Right atrium auricular region (tissue), 2 donors: ENCODE measurements at regions not wholly inside any gene's neighbourhood (a gene's known extent, or its start where the extent isn't known, plus 50 kb on each side); places are given as distances from the start of the nearest gene placed in this dataset.

ENCODE experiments used
- DNase-seq: peaks from one replicate; pipeline ENCODE4 v3.0.0-alpha.2; 2019; ENCODE audit warnings: low spot score
- H3K27ac ChIP-seq, 2 donors: fragments of 200-600 bp; sonication (generic); 1 replicate in 1 of 2; 2 replicates in 1 of 2; pipeline ENCODE4 v1.5.1; 2016 to 2019
- H3K27me3 ChIP-seq, 2 donors: fragments of 200-600 bp; sonication (generic); one replicate each; pipeline versions ENCODE4 v1.5.1 to v1.6.0; 2017 to 2019
- H3K36me3 ChIP-seq: fragments of 200-600 bp; sonication (generic); one replicate; pipeline ENCODE4 v1.5.1; 2016
- H3K4me1 ChIP-seq, 2 donors: fragments of 200-600 bp; sonication (generic); one replicate each; pipeline versions ENCODE4 v1.5.1 to v1.6.0; 2017 to 2019
- H3K4me3 ChIP-seq, 2 donors: fragments of 200-600 bp; sonication (generic); 1 replicate in 1 of 2; 2 replicates in 1 of 2; pipeline ENCODE4 v1.5.1; 2017 to 2019; ENCODE audit warnings: mild to moderate bottlenecking in 1 of 2, moderate library complexity in 1 of 2
- H3K9me3 ChIP-seq, 2 donors: fragments of 200-600 bp; sonication (generic); one replicate each; pipeline ENCODE4 v1.5.1; 2019
- CTCF ChIP-seq, 2 donors: fragments of 200-600 bp; sonication (generic); IDR thresholded peaks; one replicate each; pipeline ENCODE4 v1.5.1; 2019; ENCODE audit warnings: antibody characterized with exemption in 2 of 2

GRCh38 chr18:70671889-70672565 is 383.2 kb downstream of the SOCS6 start:
- no peak overlapping the region for H3K27ac ChIP-seq
- H3K4me3 ChIP-seq: no peak overlapping the region
- no peaks in the 10 kb centered on the region for H3K4me1 ChIP-seq
- TF ChIP-seq CTCF (IDR thresholded peaks at IDR 0.05): no peak
- no peak for DNase-seq
- H3K36me3 ChIP-seq: no peaks in the 10 kb centered on the region
- H3K27me3 ChIP-seq: no peaks in the 10 kb centered on the region
- no peaks in the 10 kb centered on the region for H3K9me3 ChIP-seq

GRCh38 chr18:70666936-70667335 is 378.1 kb downstream of the SOCS6 start:
- no peak for TF ChIP-seq CTCF (IDR thresholded peaks at IDR 0.05)
- Histone ChIP-seq H3K4me1 (no peaks in the 10 kb centered on the region), H3K27me3 (no peaks in the 10 kb centered on the region), H3K9me3 (peaks cover 0 to 12% of the 10 kb centered on the region in 2 donors), H3K27ac (no peak overlapping the region), H3K36me3 (no peaks in the 10 kb centered on the region), H3K4me3 (no peak overlapping the region)
- DNase-seq: no peak

- H3K4me3 ChIP-seq: no peak overlapping the region
- H3K9me3 ChIP-seq: peaks cover 0 to 12% of the 10 kb centered on the region in 2 donors
- no peak for TF ChIP-seq CTCF (IDR thresholded peaks at IDR 0.05)
- no peaks in the 10 kb centered on the region for H3K4me1 ChIP-seq
- DNase-seq: no peak
- H3K36me3 ChIP-seq: no peaks in the 10 kb centered on the region
- no peaks in the 10 kb centered on the region for H3K27me3 ChIP-seq
- H3K27ac ChIP-seq: no peak overlapping the region
Observed at GRCh38 chr18:70663141-70663540, 374.3 kb downstream of the SOCS6 start.

GRCh38 chr18:70662588-70662987 is 373.7 kb downstream of the SOCS6 start:
- H3K36me3 ChIP-seq: no peaks in the 10 kb centered on the region
- DNase-seq: no peak
- no peak for TF ChIP-seq CTCF (IDR thresholded peaks at IDR 0.05)
- no peak overlapping the region for H3K4me3 ChIP-seq
- no peak overlapping the region for H3K27ac ChIP-seq
- H3K4me1 ChIP-seq: no peaks in the 10 kb centered on the region
- peaks cover 0 to 12% of the 10 kb centered on the region in 2 donors for H3K9me3 ChIP-seq
- no peaks in the 10 kb centered on the region for H3K27me3 ChIP-seq

GRCh38 chr18:70659036-70659925 is 370.4 kb downstream of the SOCS6 start:
- Histone ChIP-seq H3K27ac (no peak overlapping the region), H3K27me3 (no peaks in the 10 kb centered on the region), H3K36me3 (no peaks in the 10 kb centered on the region), H3K4me1 (no peaks in the 10 kb centered on the region), H3K4me3 (no peak overlapping the region), H3K9me3 (no peaks in the 10 kb centered on the region)
- DNase-seq: no peak
- TF ChIP-seq CTCF (IDR thresholded peaks at IDR 0.05): no peak
